Mucosa of descending colon (tissue), 3 donors: ENCODE measurements at regions not wholly inside any gene's neighbourhood (a gene's known extent, or its start where the extent isn't known, plus 50 kb on each side); places are given as distances from the start of the nearest gene placed in this dataset.

Experiments used
- ATAC-seq: fragments of 200-7000 bp; cut with Tn5 transposase; one replicate; pipeline ENCODE4 v1.9.1; 2020; ENCODE audit warnings: mild to moderate bottlenecking, moderate library complexity
- DNase-seq, 3 donors: peaks; one replicate each; pipeline ENCODE4 v3.0.0-alpha.2; 2020
- H3K36me3 ChIP-seq: fragments of 200-600 bp; one replicate; pipeline ENCODE4 v1.8.0; 2021; ENCODE audit warnings: low read depth, mild to moderate bottlenecking
- H3K4me1 ChIP-seq: fragments of 200-600 bp; one replicate; pipeline ENCODE4 v1.8.0; 2021; ENCODE audit warnings: low read depth, mild to moderate bottlenecking
- H3K4me3 ChIP-seq: fragments of 200-600 bp; one replicate; pipeline ENCODE4 v1.8.0; 2021; ENCODE audit warnings: mild to moderate bottlenecking
- H3K9me3 ChIP-seq: fragments of 200-600 bp; one replicate; pipeline ENCODE4 v1.8.0; 2021; ENCODE audit warnings: mild to moderate bottlenecking
- CTCF ChIP-seq: fragments of 200-600 bp; IDR thresholded peaks from one replicate; pipeline ENCODE4 v1.8.0; 2022; ENCODE audit warnings: antibody characterized with exemption, mild to moderate bottlenecking
- intact Hi-C, 2 donors: fragments of 100-400 bp; cut with DNase I in 1 of 2; cut with micrococcal nuclease in 1 of 2; formaldehyde crosslinking; loops; one replicate each; pipeline versions ENCODE4 v1.11.0 to v1.11.1; 2022; cut with DNase I, micrococcal nuclease
- donor health status: DM: no; HTN: no; CAD: no; lungs with moderate emphysema.
- donor health status: DM: no; HTN: no; CAD: no.
- donor health status: DM: no; HTN: yes; CAD: no.

- no peak for TF ChIP-seq CTCF
- ATAC-seq (no peak), DNase-seq (no peak)
- H3K9me3 ChIP-seq, result no peaks in the 10 kb centered on the region
- H3K36me3 ChIP-seq, result no peaks in the 10 kb centered on the region
- no peak overlapping the region for H3K4me3 ChIP-seq
- intact Hi-C loops, result no loop called here
- H3K4me1 ChIP-seq, result no peaks in the 10 kb centered on the region
Measured at GRCh38 chr7:129366-130221, 62.8 kb upstream of the FAM20C start.

- no peaks in the 10 kb centered on the region for H3K9me3 ChIP-seq
- H3K4me1 ChIP-seq, result no peaks in the 10 kb centered on the region
- ATAC-seq (no peak), DNase-seq (no peak)
- intact Hi-C loops, result no loop called here
- H3K4me3 ChIP-seq, result no peak overlapping the region
- no peaks in the 10 kb centered on the region for H3K36me3 ChIP-seq
- no peak for TF ChIP-seq CTCF
Measured at GRCh38 chr7:130222-130572, 62.2 kb upstream of the FAM20C start.

GRCh38 chr7:130875-131780 lies 61.2 kb upstream of the FAM20C start:
- Histone ChIP-seq H3K4me3 (no peak overlapping the region), H3K4me1 (no peaks in the 10 kb centered on the region), H3K36me3 (no peaks in the 10 kb centered on the region), H3K9me3 (no peaks in the 10 kb centered on the region)
- intact Hi-C loops, result no loop called here
- TF ChIP-seq CTCF, result no peak
- DNase-seq (no peak), ATAC-seq (no peak)

- H3K36me3 ChIP-seq, result no peaks in the 10 kb centered on the region
- no peaks in the 10 kb centered on the region for H3K9me3 ChIP-seq
- no peak for TF ChIP-seq CTCF
- no peak overlapping the region for H3K4me3 ChIP-seq
- no peaks in the 10 kb centered on the region for H3K4me1 ChIP-seq
- intact Hi-C loops, result no loop called here
- DNase-seq (peak in 1 of 3 donors; percentile 40), ATAC-seq (peak; percentile 40)
Measured at GRCh38 chr7:131781-132482, 60.4 kb upstream of the FAM20C start.

GRCh38 chr7:132899-133298 lies 59.5 kb upstream of the FAM20C start:
- Histone ChIP-seq H3K4me3 (no peak overlapping the region), H3K36me3 (no peaks in the 10 kb centered on the region), H3K9me3 (no peaks in the 10 kb centered on the region), H3K4me1 (no peaks in the 10 kb centered on the region)
- TF ChIP-seq CTCF, result no peak
- intact Hi-C loops, result no loop called here
- ATAC-seq (no peak), DNase-seq (no peak)
